WERI-Rb-1 (cell line): ENCODE measurements at regions not wholly inside any gene's neighbourhood (a gene's known extent, or its start where the extent isn't known, plus 50 kb on each side); places are given as distances from the start of the nearest gene placed in this dataset.
"Not testable (repeated sequence)": the region's sequence is repeated elsewhere in the genome, so short reads cannot be mapped to it uniquely, and the experiment has no call there.

ENCODE experiments used
- DNase-seq: peaks from one replicate; pipeline ENCODE4 v3.0.0-alpha.2; 2020
- H3K27ac ChIP-seq: fragments of 250-450 bp; sonication (Bioruptor Pico); 2 replicates; pipeline ENCODE4 v1.5.1; 2020; ENCODE audit warnings: mild to moderate bottlenecking, moderate library complexity
- H3K27me3 ChIP-seq: fragments of 250-450 bp; sonication (Bioruptor Pico); 2 replicates; pipeline ENCODE4 v1.5.1; 2021; ENCODE audit warnings: mild to moderate bottlenecking, low read depth, moderate library complexity; ENCODE audit not compliant: insufficient read depth, severe bottlenecking
- H3K36me3 ChIP-seq: fragments of 250-450 bp; sonication (Bioruptor Pico); 2 replicates; pipeline ENCODE4 v1.5.1; 2020; ENCODE audit warnings: mild to moderate bottlenecking, moderate library complexity
- H3K4me3 ChIP-seq: 2 replicates; pipeline ENCODE4 v1.5.1; 2011; ENCODE audit warnings: low read depth, mild to moderate bottlenecking, control low read depth, low read length
- H3K9me3 ChIP-seq: fragments of 250-450 bp; sonication (Bioruptor Pico); 2 replicates; pipeline ENCODE4 v1.5.1; 2021; ENCODE audit warnings: mild to moderate bottlenecking, moderate library complexity; ENCODE audit not compliant: severe bottlenecking
- TF ChIP-seq, protein P1 (sequence below): IDR thresholded peaks from 2 replicates; pipeline ENCODE4 v1.5.1; 2011; ENCODE audit warnings: low read depth, mild to moderate bottlenecking, control low read depth, inconsistent platforms, low read length

DNA sequence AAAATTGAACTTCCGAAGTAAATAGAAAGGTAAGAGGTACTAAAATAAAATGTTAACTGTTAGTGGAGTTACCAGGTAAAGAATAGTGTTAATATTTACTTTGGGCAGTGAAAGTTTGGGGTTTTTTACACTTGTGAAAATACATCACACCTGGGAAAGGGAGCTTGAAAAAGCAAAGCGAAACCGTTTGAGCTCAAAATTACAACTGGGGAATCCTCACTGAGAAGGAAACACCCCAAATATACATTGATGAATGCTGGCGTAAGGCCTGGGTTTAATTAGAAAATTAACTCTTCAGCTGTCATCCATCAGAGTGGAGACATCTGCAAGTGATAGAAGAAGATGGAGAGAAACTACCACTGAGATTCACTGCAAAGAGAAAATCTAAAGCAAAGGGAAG lies 1153.0 kb downstream of the SLITRK5 start:
- no peak overlapping the region for H3K27ac ChIP-seq
- no peak overlapping the region for H3K4me3 ChIP-seq
- H3K36me3 ChIP-seq: no peaks in the 10 kb centered on the region
- TF ChIP-seq, protein P1, sequence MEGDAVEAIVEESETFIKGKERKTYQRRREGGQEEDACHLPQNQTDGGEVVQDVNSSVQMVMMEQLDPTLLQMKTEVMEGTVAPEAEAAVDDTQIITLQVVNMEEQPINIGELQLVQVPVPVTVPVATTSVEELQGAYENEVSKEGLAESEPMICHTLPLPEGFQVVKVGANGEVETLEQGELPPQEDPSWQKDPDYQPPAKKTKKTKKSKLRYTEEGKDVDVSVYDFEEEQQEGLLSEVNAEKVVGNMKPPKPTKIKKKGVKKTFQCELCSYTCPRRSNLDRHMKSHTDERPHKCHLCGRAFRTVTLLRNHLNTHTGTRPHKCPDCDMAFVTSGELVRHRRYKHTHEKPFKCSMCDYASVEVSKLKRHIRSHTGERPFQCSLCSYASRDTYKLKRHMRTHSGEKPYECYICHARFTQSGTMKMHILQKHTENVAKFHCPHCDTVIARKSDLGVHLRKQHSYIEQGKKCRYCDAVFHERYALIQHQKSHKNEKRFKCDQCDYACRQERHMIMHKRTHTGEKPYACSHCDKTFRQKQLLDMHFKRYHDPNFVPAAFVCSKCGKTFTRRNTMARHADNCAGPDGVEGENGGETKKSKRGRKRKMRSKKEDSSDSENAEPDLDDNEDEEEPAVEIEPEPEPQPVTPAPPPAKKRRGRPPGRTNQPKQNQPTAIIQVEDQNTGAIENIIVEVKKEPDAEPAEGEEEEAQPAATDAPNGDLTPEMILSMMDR: no peak
- H3K27me3 ChIP-seq: no peaks in the 10 kb centered on the region
- H3K9me3 ChIP-seq: peaks cover 5% of the 10 kb centered on the region
- DNase-seq: no peak

DNA sequence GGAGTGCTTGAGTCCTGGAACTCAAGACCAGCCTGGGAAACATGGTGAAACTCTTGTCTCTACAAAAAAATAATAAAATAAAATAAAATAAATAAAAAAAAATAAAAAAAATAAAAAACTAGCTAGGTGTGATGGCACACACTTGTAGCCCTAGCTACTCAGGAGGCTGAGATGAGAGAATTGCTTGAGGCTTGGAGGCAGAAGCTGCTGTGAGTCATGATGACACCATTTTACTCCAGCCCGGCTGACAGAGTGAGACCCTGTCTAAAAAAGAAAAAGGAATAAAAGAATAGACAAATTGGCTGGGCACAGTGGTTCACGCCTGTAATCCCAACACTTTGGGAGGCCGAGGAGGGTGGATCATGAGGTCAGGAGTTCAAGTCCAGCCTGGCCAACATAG lies 1168.9 kb downstream of the SLITRK5 start:
- no peaks in the 10 kb centered on the region for H3K9me3 ChIP-seq
- H3K36me3 ChIP-seq: no peaks in the 10 kb centered on the region
- DNase-seq: no peak
- no peaks in the 10 kb centered on the region for H3K27me3 ChIP-seq
- H3K4me3 ChIP-seq: no peak overlapping the region
- TF ChIP-seq, protein P1: no peak
- H3K27ac ChIP-seq: no peak overlapping the region

DNA sequence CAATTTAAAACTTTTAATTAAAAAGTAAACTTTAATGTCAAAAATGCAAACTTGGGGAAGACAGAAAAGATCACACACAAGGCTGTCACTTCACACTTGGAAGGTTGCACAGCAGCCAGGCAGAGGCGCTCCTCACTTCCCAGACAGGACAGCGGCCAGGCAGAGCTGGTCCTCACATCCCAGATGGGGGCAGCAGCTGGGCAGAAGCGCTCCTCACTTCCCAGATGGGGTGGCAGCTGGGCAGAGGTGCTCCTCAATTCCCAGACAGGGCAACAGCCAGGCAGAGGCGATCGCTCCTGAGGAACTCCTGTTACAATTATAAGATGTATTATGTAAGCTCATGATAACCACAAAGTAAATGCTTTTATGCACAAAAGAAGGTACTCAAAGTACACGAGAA lies 1181.1 kb downstream of the SLITRK5 start:
- not testable (repeated sequence) for H3K27ac ChIP-seq, DNase-seq

DNA sequence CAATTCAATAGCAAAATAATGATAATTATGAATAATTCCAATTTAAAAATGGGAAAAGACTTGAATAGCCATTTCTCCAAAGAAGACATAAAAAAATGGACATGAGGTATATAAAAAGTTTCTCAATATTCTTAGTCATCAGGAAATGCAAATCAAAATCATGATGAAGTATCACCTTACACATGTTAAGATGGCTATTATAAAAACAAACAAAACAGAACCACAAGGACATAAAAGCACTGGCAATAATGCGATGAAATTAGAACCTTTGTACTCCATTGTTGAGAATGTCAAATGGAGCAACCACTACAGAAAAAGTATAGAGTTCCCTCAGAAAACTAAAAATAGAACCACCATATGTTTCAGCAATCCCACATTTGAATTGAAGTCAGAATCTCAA lies 1186.1 kb downstream of the SLITRK5 start:
- TF ChIP-seq, protein P1: no peak
- DNase-seq: no peak
- H3K36me3 ChIP-seq: no peaks in the 10 kb centered on the region
- H3K27me3 ChIP-seq: no peaks in the 10 kb centered on the region
- no peaks in the 10 kb centered on the region for H3K9me3 ChIP-seq
- no peak overlapping the region for H3K27ac ChIP-seq
- H3K4me3 ChIP-seq: no peak overlapping the region

More for the DNA sequence above, 1181.1 kb downstream of the SLITRK5 start:
- not testable (repeated sequence) for H3K27me3 ChIP-seq, H3K36me3 ChIP-seq, H3K9me3 ChIP-seq, H3K4me3 ChIP-seq

DNA sequence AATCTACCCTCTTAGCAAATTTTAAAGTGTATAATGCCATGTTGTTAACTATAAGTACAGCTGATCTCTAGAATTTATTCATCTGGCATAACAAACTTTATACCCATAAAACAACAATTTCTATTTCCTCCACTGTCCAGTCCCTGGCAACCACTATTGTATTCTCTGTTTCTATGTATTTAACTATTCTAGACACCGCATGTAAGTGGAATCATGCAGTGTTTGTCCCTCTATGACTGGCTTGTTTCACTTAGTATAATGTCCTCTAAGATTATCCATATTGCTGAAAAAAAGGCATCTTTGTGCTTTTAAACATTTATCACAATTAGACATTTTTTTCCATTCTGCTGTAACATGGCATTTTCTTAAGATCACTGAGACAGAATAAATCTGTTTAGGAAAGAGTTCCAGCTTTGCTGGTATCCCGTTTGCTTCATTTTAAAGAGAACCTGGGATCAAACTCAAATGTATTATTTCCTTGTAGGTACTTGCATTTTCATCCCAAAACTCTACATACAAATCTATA lies 1191.0 kb downstream of the SLITRK5 start:
- no peaks in the 10 kb centered on the region for H3K36me3 ChIP-seq
- TF ChIP-seq, protein P1: no peak
- H3K4me3 ChIP-seq: no peak overlapping the region
- no peak overlapping the region for H3K27ac ChIP-seq
- DNase-seq: no peak
- H3K9me3 ChIP-seq: no peaks in the 10 kb centered on the region
- H3K27me3 ChIP-seq: no peaks in the 10 kb centered on the region

DNA sequence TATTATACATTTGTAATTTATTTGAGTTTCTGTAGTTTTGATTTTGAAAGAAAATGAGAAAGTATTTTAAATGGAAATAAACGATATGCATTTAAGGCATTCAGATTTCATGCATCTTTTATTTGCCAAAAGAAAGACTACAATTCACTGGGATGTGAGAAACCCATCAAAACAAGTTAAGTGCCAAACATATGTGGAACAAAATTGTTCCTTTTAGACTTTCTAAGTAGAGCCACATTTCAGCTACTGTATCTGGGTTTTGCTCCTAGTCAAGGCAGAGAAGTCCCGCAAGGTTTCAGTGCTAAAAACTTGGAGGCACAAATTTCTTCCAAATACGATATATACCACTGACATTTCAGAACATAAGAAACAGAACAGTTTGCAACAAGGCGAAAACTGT lies 1191.9 kb downstream of the SLITRK5 start:
- no peaks in the 10 kb centered on the region for H3K36me3 ChIP-seq
- TF ChIP-seq, protein P1: no peak

More for the DNA sequence above, 1191.9 kb downstream of the SLITRK5 start:
- Histone ChIP-seq H3K27ac (no peak overlapping the region), H3K27me3 (no peaks in the 10 kb centered on the region), H3K4me3 (no peak overlapping the region), H3K9me3 (no peaks in the 10 kb centered on the region)
- DNase-seq: no peak
